NCI-H2029 treated with DMSO at 0.1 percent for 48 hours (cell line): ENCODE measurements at regions not wholly inside any gene's neighbourhood (a gene's known extent, or its start where the extent isn't known, plus 50 kb on each side); places are given as distances from the start of the nearest gene placed in this dataset.
A peak's percentile ranks its signal among the peaks of the same experiment; 100 is the strongest.

Source experiments
- DNase-seq: peaks from one replicate; lab custom pipeline; 2025; lab: John Stamatoyannopoulos, UW

DNA sequence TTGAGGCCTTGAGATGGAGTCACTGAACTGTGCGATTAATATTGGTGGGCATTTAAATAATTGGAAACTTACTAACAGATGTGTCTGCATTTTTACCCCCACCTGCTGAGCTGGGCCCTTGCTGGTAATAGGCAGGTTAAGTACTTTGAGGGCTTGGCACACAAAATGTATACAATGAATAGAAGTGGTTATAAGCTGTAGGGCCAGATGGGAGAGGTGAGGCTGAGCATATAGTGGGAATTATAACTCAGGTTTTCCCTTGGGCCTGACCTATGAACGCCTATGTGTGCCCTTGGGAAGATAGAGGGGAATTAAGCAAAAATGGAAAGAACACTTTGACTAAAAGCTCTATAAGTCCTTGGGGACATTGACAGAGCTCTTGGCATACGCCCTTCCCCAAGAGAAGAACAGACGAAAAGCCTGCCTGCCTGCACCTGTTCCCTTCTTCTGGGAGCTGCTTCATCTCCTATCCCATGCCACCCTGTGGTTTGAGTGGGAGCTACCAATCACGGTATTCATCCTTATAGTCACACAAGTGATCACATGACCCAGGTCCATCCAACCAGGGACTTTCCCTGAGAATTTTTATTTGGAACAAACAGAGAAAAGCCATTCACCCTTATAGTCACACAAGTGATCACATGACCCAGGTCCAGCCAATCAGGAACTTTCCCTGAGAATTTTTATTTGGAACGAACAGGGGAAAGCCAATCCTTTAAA is 260.7 kb upstream of the CSF3R start:
- DNase-seq: peak; percentile 63

DNA sequence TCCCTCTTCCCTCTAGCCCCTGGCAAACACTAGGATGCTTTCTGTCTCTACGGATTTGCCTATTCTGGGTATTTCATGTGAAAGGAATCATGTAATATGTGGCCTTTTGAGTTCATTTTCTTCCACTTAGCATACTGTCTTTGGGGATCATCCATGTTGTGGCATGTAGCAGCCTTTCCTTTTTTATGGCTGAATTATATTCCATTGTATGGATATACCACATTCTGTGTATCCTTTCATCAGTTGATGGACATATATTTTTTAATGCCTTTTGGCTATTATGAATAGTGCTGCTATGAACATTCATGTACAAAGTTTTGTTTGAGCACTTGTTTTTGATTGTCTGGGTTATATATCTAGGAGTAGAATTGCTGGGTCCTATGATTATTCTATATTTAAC is 258.4 kb upstream of the CSF3R start:
- no peak for DNase-seq

DNA sequence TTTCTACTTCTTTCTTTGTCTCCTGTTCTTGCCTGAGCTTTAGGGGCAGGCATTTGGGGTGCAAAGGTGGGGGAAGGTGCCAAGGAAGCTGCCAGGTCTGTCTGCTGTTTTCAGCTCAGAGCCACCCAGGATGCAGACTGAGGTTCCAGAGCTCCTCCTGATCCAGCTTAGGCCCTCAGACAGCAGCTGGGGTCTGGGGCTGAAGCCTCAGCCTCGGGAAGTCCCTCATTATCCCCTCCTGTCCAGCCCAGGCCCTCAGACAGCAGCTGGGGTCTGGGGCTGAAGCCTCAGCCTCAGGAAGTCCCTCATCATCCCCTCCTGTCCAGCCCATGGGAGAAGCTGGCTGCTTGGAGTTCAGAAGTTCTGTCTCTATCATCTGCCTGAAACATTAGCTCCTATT is 257.7 kb upstream of the CSF3R start:
- DNase-seq: no peak

DNA sequence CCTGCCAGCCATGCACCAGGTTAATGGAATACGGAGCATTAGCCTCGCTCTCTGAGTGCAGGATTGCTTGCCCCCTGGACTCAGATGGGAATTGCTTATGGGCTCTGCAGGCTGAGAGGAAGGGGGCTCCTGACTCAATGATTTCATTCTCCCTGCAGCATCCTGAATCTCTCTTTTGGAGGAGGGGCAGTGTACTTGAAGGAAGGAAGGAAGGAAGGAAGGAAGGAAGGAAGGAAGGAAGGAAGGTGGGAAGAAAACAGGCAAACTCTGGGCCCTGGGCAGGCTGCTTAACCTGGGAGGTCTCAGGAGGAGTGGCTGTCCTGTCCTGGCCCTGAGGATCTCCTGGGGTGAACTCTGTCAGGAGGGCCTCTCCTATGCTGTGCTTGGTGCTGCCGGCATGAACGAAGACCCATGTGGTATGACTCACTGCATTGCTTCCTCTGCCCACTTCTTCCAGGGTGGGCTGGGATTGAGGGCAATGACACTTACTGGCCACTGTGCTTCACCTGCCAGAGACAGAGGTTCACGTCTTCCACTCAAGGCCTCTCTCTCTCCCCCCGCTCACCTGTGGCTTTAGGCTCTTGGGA is 257.1 kb upstream of the CSF3R start:
- no peak for DNase-seq

DNA sequence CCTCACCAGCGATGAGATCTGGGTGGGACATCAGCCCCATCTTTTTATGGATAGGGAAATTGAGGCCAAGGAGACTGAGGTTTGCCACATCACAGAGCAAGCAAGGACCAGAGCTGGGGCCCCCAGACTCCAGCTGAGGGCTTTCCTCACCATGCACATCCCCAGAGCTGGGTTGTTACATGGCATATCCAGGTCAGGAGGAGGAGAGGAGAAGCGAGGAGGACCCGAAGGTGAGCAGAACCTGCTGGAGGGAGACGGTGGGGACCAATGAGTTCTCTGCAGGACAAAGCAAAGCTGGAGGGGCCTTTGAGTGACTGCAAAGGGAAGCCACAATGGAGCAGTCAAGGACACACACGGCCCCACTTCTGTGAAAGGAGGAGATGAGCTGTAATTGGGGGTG is 255.5 kb upstream of the CSF3R start:
- DNase-seq: no peak

DNA sequence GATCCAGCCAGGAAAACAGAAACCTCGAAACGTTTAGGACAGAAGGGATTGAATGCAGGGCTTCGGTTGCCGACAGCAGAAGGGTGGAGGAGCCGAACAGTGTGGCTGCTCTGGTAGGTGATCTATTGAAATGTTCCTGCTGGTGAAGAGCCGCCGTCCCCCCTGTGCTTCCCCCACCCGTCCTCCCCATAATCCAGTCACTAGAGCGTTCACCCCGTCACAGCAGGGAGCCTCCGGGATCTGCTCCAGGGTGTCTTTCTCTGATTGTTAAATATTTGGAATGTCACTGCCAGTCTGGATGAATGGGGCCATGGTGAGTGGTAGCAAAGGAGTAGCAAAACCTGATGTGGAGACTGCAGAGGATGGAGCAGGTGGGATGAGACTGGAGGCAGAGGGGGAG is 255.1 kb upstream of the CSF3R start:
- no peak for DNase-seq

DNA sequence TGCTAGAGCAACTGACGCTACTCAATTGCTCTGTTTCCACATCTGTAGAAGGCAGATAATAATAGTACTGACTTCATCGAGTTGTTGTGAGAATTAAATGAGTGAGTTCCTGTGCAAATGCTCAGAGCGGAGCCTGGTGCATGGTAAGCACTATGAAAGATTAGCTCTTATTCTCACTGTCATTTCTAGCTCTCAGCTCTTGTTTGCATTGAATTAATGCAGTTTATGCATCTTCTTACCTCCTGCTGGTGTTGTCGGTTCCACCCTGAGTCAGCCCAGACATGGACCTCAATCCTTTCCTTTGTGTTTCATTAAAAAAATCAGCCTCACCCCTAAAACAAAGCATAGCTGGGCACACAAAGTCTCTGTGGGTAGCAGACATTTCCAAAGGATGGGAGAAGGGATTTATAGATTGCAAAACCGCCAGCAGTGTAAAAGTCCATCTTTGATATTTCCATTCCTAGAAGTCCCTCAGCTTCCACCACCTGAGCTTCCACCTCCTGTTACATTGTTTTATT is 254.4 kb upstream of the CSF3R start:
- no peak for DNase-seq

DNA sequence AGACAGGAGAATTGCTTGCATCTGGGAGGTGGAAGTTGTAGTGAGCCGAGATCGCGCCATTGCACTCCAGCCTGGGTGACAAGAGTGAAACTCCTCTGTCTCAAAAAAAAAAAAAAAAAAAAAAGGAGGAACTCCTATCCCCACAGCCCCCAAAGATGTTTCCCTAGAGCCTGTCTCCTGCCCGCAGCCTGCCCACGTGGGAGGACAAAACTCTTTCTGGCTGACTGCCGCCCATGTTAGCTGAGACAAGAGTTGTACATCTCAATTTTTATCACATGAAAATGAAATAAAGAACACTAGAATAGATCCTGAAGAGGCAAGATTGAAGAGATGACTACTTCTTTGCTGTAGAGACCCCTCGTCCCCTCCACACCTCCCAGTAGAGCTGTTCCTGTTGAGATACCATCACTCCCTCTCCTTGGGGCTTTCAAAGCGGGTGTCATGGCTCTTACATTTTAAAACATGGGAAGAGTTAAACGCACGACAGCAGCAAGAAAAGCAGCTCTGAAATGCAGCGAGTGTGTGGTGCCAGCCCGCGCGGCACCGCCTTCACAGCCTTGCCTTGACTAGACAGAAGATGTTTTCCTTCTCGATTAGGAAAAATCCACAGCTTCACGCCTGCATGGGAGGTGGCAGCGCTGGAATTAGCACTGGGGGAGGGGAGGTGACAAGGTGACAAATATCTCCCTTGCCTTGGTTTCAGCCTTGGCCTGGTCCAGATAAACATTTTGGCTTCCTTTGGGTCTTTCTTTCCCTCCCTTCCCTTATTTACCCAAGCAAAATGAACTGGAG is 253.4 kb upstream of the CSF3R start:
- no peak for DNase-seq

DNA sequence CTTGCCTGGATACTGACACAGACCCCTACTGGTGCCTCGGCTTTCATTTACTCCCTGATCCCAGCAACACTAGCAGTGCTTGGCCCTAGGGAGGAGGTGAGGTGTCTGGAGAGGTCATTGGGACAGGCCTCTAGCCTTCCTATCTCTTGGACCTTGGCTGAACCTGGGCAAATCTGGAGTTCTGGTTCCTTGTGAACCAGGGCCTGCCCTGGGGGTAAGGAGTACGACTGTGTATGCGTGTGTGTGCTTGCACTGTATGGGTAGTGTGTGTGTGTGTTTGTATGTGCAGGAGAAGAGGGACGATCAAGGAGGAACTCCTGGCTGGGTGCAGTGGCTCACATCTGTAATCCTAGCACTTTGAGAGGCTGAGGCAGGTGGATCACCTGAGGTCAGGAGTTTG is 252.7 kb upstream of the CSF3R start:
- no peak for DNase-seq

DNA sequence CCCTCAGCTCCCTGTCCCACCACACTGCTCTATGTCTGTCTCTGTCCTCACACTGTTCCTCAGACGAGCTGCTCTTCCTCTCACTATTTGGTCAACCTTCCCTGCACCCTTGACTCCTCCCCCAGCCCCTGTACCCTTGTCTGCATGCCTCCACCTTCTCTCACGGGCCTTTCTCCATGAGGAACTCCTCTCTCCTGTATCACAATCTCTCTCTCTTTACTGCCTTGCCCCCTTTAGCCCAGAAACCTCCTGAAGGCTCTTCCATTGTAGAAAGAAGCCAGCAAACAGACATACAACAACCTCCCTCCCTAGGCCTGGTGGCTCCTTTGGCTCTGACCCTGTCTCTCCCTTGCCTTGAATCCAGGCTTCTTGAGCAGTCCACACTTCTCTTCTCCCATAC is 251.6 kb upstream of the CSF3R start:
- no peak for DNase-seq

DNA sequence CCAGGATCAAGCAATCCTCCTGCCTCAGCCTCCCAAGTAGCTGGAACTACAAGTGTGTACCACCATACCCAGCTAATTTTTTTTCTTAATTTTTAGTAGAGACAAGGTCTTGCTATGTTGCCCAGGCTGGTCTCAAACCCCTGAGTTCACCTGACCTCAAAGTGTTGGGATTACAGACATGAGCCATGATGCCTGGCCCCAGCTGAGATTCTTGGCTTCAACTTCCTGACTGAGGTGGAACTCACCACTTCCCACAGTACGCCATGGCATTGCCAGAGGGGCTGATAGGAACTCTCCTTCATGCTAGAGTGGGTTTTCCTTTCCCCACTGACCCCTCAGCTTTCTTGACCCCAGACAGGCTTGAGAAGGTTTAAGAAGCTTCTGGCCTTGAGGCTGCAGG is 251.0 kb upstream of the CSF3R start:
- no peak for DNase-seq

DNA sequence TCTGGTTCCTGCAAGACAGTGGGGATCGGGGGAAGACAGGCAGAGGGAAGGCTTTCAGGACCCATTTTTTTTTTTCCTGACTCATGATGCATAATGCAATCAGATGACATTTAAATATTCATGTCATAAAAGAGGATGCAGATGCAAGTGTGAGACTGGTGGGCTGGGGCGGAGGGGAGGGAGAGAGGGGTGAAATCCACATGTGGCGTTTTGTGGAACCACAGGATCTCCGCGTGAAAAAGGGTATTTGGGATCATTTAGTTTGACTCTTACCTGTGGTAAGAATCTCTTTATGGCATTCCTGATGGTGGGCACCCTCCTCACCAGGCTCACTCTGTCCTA is 249.3 kb upstream of the CSF3R start:
- DNase-seq: no peak

DNA sequence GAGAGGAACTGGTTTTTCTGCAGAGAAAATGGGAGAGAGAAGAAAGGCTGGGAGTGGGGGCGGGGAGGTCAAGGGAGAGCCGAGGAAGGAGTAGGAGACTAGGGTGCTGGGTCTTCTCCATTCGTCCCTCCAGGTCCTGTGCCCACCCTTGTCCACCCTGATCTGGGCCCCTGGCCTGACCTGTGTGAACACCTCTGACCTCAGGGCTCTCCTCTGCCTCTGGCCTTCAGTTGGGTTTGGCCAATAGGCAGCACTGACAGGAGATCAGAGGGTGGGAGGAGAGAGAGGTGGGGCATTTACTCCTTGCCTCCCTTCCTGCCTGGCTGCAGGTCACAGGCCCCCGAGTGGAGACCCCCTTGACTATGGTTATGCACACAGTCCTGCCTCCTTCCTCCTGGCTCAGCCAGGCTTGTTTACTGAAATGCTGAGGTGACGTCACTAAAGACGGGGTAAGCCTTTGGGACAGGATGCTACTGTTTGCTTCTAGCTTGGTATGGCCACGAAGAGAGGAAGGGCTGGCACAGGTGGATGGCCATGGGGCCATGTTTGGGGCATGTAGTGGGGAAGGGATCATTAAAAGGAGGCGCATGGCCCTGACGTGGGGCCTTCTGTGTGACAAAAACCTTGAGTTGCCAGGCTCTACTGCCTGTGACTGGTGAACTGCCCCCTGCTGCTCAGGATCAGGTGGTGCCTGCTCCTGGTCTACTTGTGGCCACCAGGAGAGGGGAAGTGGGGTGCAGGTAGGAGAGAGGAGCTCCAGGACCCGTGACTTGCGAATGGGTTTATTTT is 248.7 kb upstream of the CSF3R start:
- DNase-seq: peak; percentile 43

DNA sequence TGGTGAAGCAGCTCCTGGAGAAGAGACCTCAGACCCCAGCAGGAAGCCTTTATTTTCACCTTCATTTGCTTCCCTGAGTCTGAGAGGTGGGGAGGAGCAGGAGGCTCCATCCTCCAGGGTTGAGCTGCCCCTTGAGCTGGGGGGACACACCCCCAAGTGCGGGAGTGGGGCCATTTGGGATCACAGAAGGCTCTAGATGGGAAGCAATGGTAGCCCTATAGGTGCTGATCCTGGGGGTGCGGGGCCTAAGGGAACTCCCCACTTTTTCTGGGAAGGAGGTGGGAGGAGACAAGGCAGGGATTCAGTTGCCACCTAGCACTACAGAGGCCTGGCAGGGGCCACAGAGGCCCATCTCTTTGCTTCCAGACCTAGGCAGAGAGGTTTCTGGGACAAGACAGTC is 247.9 kb upstream of the CSF3R start:
- no peak for DNase-seq

DNA sequence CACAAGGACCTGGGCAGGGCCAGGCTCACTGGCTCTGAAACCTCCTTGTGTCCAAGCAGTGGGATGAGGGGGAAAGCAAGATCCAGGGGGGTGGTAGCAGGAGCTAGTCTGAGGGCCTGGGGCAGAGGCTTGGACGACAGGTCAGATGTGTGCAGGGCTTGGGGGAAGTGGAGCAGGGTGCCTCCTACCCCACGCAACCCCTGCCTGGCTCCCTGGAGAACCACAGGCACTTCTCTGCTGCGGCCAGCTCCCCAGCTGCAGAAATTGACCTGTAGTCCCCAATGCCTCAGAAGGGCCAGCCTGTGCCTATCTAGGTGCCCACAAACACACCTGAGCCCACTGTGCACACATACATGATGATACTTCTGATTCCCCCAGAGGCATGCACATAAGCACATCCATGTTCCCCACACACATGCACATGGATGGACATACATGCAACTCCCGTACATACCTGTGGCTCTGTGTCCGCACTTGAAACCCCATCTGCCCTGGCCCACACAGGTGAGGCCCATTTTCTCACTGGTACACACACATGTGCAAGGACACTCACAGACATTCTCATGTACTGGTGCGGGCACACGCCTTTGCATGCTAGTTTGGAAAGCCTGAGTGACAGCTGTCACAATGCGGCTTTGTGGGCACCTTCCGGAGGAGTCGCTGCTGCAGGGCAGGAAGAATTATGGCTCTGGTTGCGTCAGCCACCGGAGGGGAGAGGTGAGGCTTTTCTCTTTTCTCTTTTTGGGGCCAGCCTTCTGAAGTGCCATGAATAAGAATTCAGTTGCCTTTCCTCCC is 247.2 kb upstream of the CSF3R start:
- DNase-seq: no peak

DNA sequence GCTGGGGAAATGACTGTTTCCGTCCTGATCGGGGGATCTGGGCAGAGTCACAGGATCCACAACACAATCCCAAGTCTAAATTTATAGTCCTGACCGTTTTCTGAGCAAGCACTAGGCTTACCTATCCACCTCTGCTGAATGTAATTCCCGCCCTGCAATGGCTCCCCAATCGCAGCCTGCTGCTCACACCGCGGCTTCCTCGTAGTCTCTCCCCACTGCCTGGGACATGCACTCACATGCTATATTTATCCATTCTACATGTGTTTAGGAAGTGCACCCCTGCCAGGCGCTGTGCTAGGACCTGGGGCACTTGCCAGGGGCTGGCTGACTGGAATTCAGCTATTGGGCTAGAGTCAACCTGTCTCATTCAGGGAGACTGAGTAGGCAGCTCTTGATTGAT is 246.6 kb upstream of the CSF3R start:
- DNase-seq: no peak

DNA sequence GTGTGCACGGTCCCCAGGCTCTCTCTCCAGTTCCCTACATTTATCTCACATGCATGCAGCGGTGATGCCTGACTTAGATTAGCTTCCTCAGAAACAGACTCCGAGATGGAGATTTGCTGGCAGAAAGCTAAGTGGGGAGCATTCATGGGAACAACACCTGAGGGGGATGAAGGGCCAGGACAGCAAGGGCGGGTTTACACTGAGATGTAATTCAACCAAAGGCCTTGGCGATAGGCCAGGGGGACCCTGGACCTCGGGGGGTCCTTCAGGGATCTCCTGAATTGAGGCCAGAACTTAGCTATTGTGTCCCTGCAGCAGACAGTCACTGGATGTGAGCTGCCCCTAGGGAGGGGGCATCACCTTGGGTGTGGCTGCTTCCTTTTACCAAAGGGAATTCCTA is 246.1 kb upstream of the CSF3R start:
- no peak for DNase-seq

DNA sequence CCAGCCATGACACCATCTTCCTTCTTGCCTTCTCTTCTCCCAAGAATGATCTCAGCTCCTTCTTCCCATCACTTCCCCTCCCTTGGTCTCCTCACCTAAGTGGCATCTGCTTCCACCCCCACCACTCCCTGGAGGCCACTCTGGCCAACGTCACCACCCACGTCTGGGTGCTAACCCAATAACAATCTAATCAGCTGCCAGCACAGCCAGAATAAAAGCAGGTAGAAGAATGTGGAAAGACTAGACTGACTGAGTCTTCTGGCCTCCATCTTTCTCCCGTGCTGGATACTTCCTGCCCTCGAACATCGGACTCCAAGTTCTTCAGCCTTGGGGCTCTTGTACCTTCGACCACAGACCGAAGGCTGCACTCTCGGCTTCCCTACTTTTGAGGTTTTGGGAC is 245.3 kb upstream of the CSF3R start:
- DNase-seq: no peak

DNA sequence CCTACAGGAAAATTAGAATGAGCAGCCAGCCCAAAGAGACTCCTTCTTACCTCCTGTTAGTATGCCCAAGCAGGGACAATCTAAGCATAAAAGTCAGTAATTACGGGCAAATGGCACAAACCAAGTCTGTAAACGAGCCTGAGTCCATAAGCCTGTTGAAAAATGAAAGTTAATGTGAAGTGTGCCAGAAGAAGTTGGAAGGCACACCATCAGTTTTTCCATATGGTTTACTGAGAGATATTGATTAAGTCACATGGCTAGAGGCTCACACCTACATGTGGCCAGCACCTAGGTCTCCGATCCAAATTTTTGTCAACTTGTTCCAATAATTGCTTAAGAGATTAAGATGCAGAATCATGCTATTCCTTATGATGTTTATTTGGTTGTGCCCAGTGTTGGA is 242.4 kb upstream of the CSF3R start:
- DNase-seq: no peak

DNA sequence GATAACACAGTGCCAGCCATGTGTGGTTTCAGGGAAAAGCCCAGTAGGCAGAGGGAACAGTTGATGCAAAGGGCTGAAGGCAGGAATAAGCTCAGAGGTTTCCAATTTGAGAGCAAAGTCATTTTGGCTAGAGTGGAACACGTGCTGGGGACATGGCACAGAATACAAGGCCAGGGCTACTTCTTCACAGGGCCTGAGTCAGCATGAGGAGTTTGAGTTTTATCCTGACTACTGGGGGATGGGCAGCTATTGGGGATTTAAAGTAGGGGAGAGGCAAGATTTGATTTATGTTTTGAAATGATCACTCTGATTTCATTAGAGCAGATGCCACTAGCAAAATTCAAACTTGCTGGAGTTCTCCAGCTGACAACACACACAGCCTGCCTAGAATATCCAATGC is 241.1 kb upstream of the CSF3R start:
- DNase-seq: no peak

DNA sequence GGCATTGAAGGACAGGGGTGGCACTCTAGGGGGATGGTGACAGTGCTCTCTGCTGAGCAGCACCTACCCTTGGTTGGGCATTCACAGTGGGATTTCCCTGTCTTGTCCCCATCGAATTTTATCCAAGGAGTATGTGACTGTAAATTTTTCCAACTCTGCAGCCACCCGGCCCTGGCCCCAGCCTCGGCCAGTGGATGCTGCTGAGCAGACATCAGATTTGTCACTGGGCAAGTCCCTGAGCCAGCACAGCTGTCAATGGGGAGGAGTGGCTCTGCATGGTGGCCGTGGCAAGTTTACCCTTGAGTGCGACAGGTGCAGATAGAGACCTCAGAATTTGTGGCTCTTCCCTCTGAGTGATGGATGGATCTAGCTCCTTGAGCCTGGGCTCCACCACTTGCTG is 240.2 kb upstream of the CSF3R start:
- DNase-seq: no peak

DNA sequence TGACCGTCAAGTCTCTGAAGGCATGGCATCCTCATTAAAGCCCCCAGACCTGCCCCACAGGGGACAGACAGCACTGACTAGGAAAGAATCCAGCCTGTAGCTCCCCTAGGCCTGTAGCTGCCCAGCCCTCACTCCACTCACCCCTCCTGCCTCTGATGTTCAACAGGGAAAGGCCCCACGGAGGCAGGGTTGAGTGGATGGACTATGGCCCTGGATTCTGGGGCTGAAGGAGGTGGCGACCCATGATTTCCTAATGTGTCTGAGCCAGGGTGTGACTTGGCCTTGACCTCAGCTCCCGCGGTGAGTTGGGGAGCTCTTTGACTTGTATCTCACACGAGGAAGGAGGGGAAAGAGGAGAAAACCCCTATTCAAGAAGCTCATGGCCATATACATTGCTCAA is 238.5 kb upstream of the CSF3R start:
- DNase-seq: no peak
